ENCODE measurements at regions not wholly inside any gene's neighbourhood (a gene's known extent, or its start where the extent isn't known, plus 50 kb on each side); places are given as distances from the start of the nearest gene placed in this dataset.

DNA sequence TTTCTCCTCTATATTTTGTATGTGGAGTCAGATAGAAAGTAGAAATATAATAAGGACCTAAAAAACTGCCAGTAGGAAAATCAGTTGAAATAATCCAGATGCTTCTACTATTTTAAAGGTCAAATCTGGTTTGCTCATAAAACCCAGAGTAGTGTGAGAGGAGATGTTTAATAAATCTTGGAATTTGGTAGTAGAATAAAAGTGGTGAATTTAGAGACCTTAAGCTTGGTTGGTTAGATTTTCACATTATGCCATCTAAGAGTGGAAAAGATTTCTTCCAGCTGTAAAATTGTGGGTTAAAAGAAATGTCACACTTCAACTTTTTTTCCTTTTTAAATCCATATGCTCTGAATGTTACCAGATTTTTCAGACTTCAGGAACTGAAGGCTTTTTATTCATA is 266.4 kb upstream of the GOLIM4 start:
- no peak for TF ChIP-seq POLR2A (IDR thresholded peaks at IDR 0.05)
- TF ChIP-seq, protein P1, sequence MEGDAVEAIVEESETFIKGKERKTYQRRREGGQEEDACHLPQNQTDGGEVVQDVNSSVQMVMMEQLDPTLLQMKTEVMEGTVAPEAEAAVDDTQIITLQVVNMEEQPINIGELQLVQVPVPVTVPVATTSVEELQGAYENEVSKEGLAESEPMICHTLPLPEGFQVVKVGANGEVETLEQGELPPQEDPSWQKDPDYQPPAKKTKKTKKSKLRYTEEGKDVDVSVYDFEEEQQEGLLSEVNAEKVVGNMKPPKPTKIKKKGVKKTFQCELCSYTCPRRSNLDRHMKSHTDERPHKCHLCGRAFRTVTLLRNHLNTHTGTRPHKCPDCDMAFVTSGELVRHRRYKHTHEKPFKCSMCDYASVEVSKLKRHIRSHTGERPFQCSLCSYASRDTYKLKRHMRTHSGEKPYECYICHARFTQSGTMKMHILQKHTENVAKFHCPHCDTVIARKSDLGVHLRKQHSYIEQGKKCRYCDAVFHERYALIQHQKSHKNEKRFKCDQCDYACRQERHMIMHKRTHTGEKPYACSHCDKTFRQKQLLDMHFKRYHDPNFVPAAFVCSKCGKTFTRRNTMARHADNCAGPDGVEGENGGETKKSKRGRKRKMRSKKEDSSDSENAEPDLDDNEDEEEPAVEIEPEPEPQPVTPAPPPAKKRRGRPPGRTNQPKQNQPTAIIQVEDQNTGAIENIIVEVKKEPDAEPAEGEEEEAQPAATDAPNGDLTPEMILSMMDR (IDR thresholded peaks at IDR 0.05) = no peak
- Histone ChIP-seq H3K4me3 (no peak overlapping the region), H3K27ac (no peak overlapping the region), H3K36me3 (replicated peaks in 1 of 2) (no peaks in the 10 kb centered on the region), H3K4me1 (replicated peaks in 1 of 2) (no peaks in the 10 kb centered on the region), H3K27me3 (no peaks in the 10 kb centered on the region), H3K9me3 (replicated peaks in 1 of 3) (no peaks in the 10 kb centered on the region)
- intact Hi-C loops (cut with DNase I) = no loop called here
- DNase-seq = no peak

DNA sequence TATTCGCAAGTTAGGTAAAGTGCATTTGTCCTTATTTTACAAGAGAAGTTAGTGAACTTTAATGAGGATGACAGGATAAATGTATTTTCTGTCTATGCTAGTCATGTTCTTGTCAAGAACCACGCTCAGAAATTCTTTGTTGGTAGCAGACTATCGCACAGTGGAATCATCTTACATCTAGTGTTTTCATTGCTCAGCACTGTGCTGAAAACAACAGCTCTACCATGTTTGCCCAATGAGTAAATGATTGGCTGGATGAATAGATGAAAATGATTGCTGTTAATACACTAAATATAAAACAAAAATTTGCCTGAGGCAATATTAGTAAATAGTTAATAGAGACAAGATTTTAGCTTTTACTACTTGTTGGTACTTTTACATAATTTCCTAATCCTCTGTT is 265.3 kb upstream of the GOLIM4 start:
- WGBS, 4 donors = 74 to 84% (median 80%) methylated on average over 3 of the region's 3 CpGs
- DNase-seq = no peak
- intact Hi-C loops (cut with DNase I) = no loop called here
- Histone ChIP-seq H3K36me3 (replicated peaks in 1 of 2) (no peaks in the 10 kb centered on the region), H3K4me1 (replicated peaks in 1 of 2) (no peaks in the 10 kb centered on the region), H3K27ac (no peak overlapping the region), H3K27me3 (no peaks in the 10 kb centered on the region), H3K4me3 (no peak overlapping the region), H3K9me3 (replicated peaks in 1 of 3) (no peaks in the 10 kb centered on the region)
- no peak for TF ChIP-seq POLR2A (IDR thresholded peaks at IDR 0.05)
- TF ChIP-seq, protein P1 (IDR thresholded peaks at IDR 0.05) = no peak

DNA sequence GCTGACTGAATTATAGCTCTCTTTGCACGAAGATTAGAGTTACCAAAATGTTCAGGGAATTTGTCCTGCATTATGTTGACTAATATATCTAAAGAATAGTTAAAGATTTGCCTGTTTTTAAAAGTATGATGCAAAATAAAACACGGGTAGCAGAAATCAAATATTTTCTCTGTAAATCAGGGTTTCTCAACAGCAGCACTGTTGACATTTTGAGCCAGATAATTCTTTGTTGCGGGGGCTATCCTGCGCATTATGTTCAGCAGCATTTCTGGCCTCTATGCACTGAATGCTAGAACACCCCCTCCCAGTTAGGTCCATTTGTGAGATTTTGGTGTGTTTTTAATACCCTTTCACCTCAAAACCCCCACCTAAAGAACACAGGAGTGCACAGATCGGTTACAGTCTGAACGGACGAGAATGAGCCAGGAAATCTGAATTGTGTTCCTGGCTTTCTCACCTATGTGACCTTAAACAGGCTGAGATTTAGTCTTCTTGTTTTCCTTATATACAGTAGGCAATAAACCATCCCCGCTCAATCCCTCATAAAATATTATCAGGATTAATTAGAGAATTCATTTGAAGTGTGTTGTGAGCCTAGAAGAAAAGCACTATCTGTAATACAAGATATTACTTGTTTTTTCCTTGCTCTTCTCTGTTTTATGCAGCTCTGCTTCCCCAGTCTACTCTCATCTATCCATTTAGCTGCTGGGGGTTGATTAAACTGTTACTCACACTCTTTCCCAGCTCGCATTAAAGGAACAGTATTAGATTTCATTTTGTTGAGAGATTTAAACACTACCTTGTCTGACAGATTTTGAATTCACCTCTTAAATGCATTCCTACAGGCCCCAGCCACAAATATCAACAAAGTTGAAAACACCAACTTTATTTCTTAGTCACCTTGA is 247.5 kb upstream of the GOLIM4 start:
- H3K4me1 ChIP-seq (replicated peaks in 1 of 2) = no peaks in the 10 kb centered on the region
- DNase-seq = no peak
- H3K4me3 ChIP-seq = no peak overlapping the region
- no peaks in the 10 kb centered on the region for H3K27me3 ChIP-seq
- H3K36me3 ChIP-seq (replicated peaks in 1 of 2) = no peaks in the 10 kb centered on the region
- H3K27ac ChIP-seq = no peak overlapping the region
- no peak for TF ChIP-seq POLR2A (IDR thresholded peaks at IDR 0.05)
- TF ChIP-seq, protein P1 (IDR thresholded peaks at IDR 0.05) = no peak
- 64 to 73% (median 68%) methylated on average over 9 of the region's 9 CpGs for WGBS, 4 donors
- intact Hi-C loops (cut with DNase I) = no loop called here
- no peaks in the 10 kb centered on the region for H3K9me3 ChIP-seq (replicated peaks in 1 of 3)

DNA sequence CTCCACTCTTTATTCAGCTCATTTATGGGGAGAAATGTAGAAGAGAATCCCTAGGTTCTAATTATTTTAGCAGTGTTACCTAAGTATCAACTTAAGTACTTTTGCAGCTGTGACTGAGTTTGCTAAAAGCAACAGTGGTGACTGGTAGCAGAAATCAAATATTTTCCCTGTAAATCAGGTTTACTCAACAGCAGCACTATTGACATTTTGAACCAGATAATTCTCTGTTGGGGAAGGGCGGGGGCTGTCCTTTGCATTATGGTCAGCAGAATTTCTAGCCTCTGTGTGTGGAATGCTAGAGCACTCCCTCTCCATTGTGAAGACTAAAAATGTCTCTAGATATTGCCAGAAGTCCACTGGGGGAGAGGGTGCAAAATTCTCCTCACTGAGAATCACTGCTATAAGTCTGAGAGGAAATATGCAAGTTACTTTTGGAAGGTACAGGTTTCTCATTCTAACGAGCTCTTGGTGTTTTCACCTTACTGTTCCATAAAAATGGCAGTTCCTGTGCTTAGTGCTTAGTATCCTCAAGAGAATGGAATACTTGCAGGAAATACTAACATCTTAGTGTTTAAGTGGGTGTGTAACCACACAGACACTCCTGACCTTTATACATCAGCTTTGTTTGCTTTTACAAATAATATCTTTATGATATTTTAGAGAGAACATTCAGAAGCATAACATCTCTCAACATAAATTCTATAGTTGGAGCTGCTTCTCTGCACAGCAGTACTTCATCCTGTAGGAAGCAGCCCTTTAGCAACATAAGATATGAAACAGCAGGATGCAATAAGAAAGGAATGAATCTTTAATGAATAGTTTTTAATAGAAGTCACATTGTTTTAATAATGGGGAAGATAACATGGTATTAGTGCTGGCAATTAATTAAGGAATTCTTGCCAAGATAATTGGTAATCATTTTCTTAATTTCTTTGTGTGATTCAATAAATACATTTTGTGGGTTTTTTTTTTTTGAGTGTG is 246.5 kb upstream of the GOLIM4 start:
- H3K9me3 ChIP-seq (replicated peaks in 1 of 3) = no peaks in the 10 kb centered on the region
- no peaks in the 10 kb centered on the region for H3K4me1 ChIP-seq (replicated peaks in 1 of 2)
- H3K36me3 ChIP-seq (replicated peaks in 1 of 2) = no peaks in the 10 kb centered on the region
- no peak overlapping the region for H3K4me3 ChIP-seq
- H3K27me3 ChIP-seq = no peaks in the 10 kb centered on the region
- 38 to 77% (median 47%) methylated on average over 2 of the region's 2 CpGs for WGBS, 4 donors
- intact Hi-C loops (cut with DNase I) = no loop called here
- TF ChIP-seq, protein P1 (IDR thresholded peaks at IDR 0.05) = no peak
- no peak for TF ChIP-seq POLR2A (IDR thresholded peaks at IDR 0.05)
- no peak for DNase-seq
- no peak overlapping the region for H3K27ac ChIP-seq

Measured in adrenal gland (tissue), 9 donors.